ENCODE measurements at regions not wholly inside any gene's neighbourhood (a gene's known extent, or its start where the extent isn't known, plus 50 kb on each side); places are given as distances from the start of the nearest gene placed in this dataset.

DNA sequence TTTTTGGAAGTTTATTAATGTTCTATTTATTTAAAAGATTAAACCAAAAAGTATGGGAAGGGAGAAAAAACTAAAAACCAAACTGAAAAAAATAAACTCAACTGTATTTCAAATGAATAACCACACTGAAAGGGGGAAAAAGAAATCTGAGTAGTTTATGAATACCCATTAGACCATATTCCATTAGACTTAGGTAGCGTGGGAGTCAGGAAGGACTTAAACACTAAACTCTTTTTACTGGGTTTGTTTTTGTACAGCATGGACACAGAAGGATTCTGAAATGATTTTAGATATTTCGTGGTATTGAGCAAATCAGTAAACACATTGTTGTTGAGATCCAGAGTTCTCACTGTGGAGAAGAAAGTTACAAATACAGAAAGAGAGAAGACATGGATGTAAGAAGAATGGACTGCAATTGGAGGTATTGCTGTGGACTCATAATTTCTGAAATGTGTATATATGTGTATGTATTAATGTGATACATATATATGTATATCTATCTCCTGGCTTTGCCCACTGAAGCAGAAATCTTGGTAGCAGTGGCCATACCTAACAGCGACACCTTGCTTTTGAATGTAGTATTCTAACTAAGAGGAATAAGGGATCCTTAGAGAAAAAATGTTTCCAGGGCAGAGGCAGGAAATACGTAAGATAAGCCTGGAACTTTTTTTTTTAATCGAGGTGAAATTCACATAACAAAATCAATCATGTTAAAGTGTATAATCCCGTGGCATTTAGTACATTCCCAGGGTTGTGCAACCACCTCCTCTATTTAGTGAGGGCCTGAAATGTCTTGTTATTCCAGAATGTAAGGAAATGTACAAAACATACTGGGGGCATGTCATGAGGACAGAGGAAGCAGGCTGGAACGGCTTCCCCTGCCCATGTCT, 228.8 kb downstream of the SMARCA2 start:
- no peak overlapping the region for H3K4me3 ChIP-seq (ENCODE audit: low read length)
- H3K27ac ChIP-seq (ENCODE audit: low read length): no peak overlapping the region
- H3K9ac ChIP-seq (ENCODE audit: low read depth, low read length): no peak overlapping the region
- no peaks in the 10 kb centered on the region for H3K27me3 ChIP-seq (ENCODE audit: insufficient read depth, low read length)
- H3K36me3 ChIP-seq (ENCODE audit: insufficient read depth, low read depth, low read length): no peaks in the 10 kb centered on the region
- H3K9me3 ChIP-seq (ENCODE audit: insufficient read depth, low read depth, low read length): peaks cover 6% of the 10 kb centered on the region
- H3K4me1 ChIP-seq (ENCODE audit: insufficient read depth, low read length): peaks cover 9% of the 10 kb centered on the region; the same call in 1 of the 2 replicates

DNA sequence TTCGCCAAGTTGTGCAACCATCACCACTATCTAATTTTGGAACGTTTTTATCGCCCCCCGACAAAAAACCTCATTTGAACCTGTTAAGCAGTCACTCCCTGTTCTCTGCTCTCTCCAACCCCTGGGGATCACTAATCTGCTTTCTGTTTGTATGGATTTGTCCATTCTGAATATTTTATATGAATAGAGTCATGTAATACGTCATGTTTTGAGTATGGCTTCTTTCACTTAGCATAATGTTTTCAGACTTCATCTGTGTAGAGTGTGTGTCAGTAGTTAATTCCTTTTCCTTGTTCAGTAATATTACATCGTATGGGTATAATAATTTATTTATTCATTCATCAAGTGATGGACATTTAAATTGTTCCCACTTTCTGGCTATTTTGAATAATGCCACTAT, 232.2 kb downstream of the SMARCA2 start:
- Histone ChIP-seq H3K27ac (ENCODE audit: low read length) (no peak overlapping the region), H3K4me3 (ENCODE audit: low read length) (no peak overlapping the region), H3K9ac (ENCODE audit: low read depth, low read length) (no peak overlapping the region), H3K9me3 (ENCODE audit: insufficient read depth, low read depth, low read length) (peaks cover 6% of the 10 kb centered on the region), H3K36me3 (ENCODE audit: insufficient read depth, low read depth, low read length) (no peaks in the 10 kb centered on the region), H3K4me1 (ENCODE audit: insufficient read depth, low read length) (peaks cover 9% of the 10 kb centered on the region; the same call in 1 of the 2 replicates), H3K27me3 (ENCODE audit: insufficient read depth, low read length) (no peaks in the 10 kb centered on the region)

DNA sequence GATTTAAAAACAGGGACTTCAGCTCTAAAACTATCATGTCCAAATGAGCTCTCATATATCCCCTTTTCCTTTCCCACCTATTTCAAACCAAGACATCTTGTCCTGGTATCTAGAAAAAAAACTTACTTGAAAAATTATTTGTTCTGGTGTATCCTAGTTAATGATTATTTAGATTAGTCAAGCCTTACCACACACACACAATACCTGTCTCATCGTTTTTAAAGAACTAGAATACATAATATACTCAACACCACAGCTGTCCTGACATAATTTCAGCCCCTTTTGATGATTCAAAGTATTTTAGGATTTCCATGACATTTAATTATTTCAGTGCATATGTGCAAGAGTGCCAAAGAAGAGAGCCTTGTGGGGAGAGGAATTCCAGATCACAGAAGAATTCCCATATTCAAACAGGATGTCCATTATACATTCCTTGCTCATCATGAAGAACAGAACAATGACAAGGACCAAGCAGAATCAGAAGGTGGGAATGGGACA, 233.7 kb downstream of the SMARCA2 start:
- H3K4me3 ChIP-seq (ENCODE audit: low read length): no peak overlapping the region
- no peaks in the 10 kb centered on the region for H3K27me3 ChIP-seq (ENCODE audit: insufficient read depth, low read length)
- peaks cover 6% of the 10 kb centered on the region for H3K9me3 ChIP-seq (ENCODE audit: insufficient read depth, low read depth, low read length)
- H3K27ac ChIP-seq (ENCODE audit: low read length): no peak overlapping the region
- no peak overlapping the region for H3K9ac ChIP-seq (ENCODE audit: low read depth, low read length)
- H3K36me3 ChIP-seq (ENCODE audit: insufficient read depth, low read depth, low read length): no peaks in the 10 kb centered on the region
- H3K4me1 ChIP-seq (ENCODE audit: insufficient read depth, low read length): no peaks in the 10 kb centered on the region; the same call in 1 of the 2 replicates

DNA sequence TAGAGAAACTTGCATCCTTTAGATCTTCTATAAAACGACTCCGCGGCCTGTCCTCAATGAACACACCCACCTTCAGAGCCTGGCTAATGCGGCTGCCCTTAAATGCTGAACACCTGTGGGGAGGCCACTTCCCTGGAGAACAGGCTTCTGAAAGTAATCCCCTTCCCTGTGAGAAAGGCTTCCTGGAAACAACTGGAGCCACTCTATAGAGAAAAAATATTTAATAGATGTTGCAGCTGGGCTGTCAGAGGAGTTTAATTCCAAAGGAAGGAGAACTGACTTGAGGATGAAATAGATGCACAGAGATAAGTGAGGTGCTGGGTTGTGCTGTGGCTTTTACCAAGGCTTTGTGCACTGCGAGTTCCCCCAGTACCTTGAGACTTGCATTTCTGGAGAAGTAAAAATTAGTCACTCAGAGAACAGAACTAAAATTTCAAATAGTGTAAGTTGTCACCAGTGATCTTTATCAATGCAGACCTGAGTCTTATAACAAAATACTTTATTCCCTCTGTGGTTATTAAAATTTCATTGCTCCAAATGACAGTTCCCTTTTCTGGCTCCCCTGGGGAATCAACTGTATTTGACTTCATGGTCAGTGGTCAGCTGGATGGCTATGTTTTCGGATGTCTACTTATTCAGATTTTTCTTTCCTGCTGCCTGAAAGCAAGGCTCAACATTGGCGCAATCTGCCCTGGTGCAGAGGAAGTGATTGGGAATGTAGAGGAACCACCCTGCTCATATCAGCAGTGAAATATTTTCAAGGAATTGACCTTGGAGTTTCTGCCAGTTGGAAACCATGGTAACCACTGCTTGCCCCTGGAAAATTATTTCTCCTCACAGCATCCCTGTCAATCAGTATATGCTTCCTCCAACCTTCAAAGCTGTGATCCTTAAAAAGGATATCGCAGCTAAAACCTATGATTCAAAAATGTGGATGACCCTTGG, 238.8 kb downstream of the SMARCA2 start:
- H3K9me3 ChIP-seq (ENCODE audit: insufficient read depth, low read depth, low read length): no peaks in the 10 kb centered on the region
- no peaks in the 10 kb centered on the region for H3K27me3 ChIP-seq (ENCODE audit: insufficient read depth, low read length)
- H3K4me1 ChIP-seq (ENCODE audit: insufficient read depth, low read length): no peaks in the 10 kb centered on the region; the same call in 1 of the 2 replicates
- H3K4me3 ChIP-seq (ENCODE audit: low read length): no peak overlapping the region
- H3K27ac ChIP-seq (ENCODE audit: low read length): no peak overlapping the region
- H3K36me3 ChIP-seq (ENCODE audit: insufficient read depth, low read depth, low read length): no peaks in the 10 kb centered on the region
- H3K9ac ChIP-seq (ENCODE audit: low read depth, low read length): no peak overlapping the region

DNA sequence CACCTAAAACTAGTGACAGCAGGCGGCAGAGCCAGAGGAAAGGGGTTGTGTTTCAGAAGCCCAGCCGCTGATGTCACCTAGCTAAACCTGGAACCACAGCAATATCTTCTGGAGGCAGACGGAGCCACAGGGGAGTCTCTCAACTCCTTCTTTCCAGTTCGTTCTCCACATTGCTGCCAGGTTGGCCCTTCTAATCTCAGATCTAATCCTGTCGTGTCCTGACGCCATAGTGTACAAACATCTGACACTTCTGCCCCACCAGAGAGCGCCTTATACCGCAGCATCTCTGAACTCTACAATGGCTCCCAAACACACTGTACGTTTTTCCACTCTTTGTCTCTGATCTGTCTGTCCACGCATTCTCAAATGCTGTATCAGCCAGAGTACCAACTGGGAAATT, 240.0 kb downstream of the SMARCA2 start:
- no peak overlapping the region for H3K9ac ChIP-seq (ENCODE audit: low read depth, low read length)
- H3K9me3 ChIP-seq (ENCODE audit: insufficient read depth, low read depth, low read length): no peaks in the 10 kb centered on the region
- no peaks in the 10 kb centered on the region for H3K27me3 ChIP-seq (ENCODE audit: insufficient read depth, low read length)
- H3K36me3 ChIP-seq (ENCODE audit: insufficient read depth, low read depth, low read length): no peaks in the 10 kb centered on the region
- no peaks in the 10 kb centered on the region; the same call in 1 of the 2 replicates for H3K4me1 ChIP-seq (ENCODE audit: insufficient read depth, low read length)
- H3K27ac ChIP-seq (ENCODE audit: low read length): no peak overlapping the region
- H3K4me3 ChIP-seq (ENCODE audit: low read length): no peak overlapping the region

DNA sequence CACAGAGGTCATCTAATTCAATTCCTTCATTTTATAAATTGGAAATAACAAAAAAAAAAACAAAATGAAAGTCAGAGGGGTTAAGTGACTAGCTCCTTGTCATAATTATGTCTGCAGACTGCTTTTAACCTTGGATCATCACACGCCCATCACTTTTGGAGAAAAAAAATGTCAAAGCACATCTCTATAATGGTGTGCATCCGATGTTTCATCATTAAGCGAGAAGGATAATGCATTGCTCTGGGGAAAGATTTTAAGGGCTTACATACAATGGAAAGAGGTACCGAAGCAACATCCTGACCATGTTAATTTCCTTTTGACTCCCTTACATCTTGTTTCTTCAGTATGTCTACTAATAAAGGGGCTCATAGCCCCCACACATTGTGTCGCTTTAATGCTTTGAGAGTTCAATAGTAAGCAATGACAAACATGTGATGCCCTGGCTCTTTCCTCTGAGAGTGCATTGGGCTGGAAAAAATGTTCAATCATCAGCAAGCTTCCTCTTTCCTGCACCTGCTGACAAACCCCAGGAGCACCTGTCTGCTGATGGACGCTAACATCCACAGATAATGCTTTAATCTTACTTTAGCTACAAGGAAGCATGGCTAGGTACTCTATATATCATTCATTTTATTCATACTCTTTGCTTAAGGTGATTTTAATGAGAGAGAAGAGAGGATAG, 242.2 kb downstream of the SMARCA2 start:
- H3K36me3 ChIP-seq (ENCODE audit: insufficient read depth, low read depth, low read length): no peaks in the 10 kb centered on the region
- H3K9ac ChIP-seq (ENCODE audit: low read depth, low read length): no peak overlapping the region
- no peak overlapping the region for H3K27ac ChIP-seq (ENCODE audit: low read length)
- no peaks in the 10 kb centered on the region; the same call in 1 of the 2 replicates for H3K4me1 ChIP-seq (ENCODE audit: insufficient read depth, low read length)
- no peaks in the 10 kb centered on the region for H3K27me3 ChIP-seq (ENCODE audit: insufficient read depth, low read length)
- H3K4me3 ChIP-seq (ENCODE audit: low read length): no peak overlapping the region
- H3K9me3 ChIP-seq (ENCODE audit: insufficient read depth, low read depth, low read length): no peaks in the 10 kb centered on the region

DNA sequence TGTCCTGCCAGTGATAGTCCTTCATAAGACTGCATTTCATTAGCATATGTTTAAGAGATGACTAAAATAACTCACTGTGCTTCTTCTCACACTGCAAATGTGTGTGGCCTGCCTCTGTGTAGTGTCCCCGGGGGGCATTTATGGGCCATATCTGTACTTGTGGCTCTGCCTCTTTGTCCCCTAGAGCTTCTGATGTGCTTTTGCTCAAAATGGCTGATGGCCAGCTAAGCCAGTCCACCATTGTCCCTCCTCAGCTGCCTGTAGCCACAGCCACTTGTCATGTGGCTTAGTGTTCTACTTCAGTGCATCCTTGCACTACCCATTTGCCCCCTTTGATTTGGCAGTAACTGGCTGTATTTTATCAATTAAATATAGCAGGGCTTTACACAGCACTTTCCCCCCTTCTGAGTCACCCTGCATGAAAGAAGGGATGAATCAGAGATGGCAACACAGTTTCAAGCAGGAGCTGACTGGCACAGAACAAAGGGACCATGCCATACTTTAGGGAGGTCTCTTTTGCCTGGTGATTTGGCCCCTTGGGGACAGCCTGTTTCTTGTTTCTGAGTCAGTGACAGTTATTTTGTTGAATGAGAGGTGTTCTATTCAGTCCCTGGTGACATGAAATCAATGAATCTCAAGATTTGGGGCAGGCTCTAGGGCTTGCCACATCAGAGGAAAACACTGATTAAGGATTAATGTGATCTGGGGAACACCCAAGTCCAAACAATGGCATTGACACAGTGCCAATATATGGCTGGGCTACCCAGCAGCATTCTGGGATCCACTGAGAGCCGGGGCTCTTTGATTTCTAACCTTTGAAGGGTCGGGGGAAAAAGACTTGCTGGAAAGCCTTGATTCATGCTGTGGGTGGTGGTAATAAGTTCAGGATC, 245.5 kb downstream of the SMARCA2 start:
- Histone ChIP-seq H3K36me3 (ENCODE audit: insufficient read depth, low read depth, low read length) (no peaks in the 10 kb centered on the region), H3K9me3 (ENCODE audit: insufficient read depth, low read depth, low read length) (no peaks in the 10 kb centered on the region), H3K9ac (ENCODE audit: low read depth, low read length) (no peak overlapping the region), H3K27ac (ENCODE audit: low read length) (no peak overlapping the region), H3K4me1 (ENCODE audit: insufficient read depth, low read length) (no peaks in the 10 kb centered on the region), H3K27me3 (ENCODE audit: insufficient read depth, low read length) (no peaks in the 10 kb centered on the region), H3K4me3 (ENCODE audit: low read length) (no peak overlapping the region)

DNA sequence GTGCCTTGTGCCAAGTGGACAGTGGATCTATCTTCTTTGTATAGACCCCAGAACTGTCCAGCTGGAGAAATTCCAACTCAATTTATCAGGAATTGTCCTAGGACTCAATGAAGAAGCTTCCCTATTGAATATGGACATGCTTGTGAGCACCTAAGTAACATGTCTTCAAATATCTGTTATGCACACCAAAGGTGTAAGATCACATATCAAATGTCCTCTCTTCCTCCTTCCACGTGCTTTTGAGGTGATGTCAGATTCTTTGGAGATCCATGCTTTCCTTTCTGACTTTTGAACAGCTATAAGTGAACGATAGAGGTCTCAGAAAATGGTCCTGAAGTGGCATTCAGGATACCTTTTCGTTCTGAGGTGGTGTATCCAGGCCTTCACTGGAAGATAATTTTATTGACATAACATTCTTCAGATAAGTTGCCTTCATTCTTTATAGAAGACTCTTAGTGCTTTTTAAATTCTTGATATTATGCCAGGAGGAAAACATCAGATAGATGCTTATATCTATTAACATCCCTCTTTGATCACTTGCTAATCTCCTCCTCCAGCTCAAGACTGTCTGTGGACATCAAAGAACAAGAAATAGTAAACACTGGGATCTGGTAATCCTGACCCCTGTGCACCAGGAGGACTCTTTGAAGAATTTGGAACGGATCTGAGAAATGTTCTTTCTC, 246.4 kb downstream of the SMARCA2 start:
- H3K36me3 ChIP-seq (ENCODE audit: insufficient read depth, low read depth, low read length): no peaks in the 10 kb centered on the region
- no peaks in the 10 kb centered on the region for H3K4me1 ChIP-seq (ENCODE audit: insufficient read depth, low read length)
- no peaks in the 10 kb centered on the region for H3K27me3 ChIP-seq (ENCODE audit: insufficient read depth, low read length)
- no peaks in the 10 kb centered on the region for H3K9me3 ChIP-seq (ENCODE audit: insufficient read depth, low read depth, low read length)
- no peak overlapping the region for H3K27ac ChIP-seq (ENCODE audit: low read length)
- H3K4me3 ChIP-seq (ENCODE audit: low read length): no peak overlapping the region
- no peak overlapping the region for H3K9ac ChIP-seq (ENCODE audit: low read depth, low read length)

DNA sequence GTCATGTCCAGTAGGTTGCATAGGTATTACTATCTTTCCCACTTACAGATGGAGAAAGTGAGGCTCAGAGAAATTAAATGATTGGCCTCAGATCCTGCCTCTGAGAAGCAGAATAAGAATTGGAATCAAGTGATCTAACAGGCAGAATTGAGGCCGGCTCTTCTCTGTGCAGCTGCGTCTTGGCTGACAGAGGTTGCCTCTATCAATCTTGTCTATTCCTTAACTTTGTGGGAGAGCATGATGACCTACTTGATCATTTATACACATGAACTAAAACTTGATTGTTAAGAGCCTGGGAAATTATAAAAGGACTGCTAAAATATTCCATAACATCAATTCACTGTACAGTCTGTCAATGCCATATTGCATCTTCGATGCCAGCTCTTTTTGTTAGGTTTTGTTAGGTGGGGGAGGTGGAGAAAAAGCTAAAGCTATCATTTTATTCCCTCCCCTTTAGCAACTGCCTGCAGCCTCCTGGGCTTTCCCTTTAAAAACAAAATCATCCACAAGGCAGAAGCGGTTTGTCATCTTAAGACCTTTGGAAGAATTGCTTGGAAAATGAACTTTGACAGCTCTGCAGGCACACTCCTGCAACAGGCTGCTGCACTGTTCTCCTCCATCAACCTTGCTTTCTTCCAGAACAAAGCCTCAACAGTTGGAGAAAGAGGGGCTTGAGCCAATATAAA, 247.4 kb downstream of the SMARCA2 start:
- Histone ChIP-seq H3K4me1 (ENCODE audit: insufficient read depth, low read length) (no peaks in the 10 kb centered on the region), H3K4me3 (ENCODE audit: low read length) (no peak overlapping the region), H3K9me3 (ENCODE audit: insufficient read depth, low read depth, low read length) (no peaks in the 10 kb centered on the region), H3K9ac (ENCODE audit: low read depth, low read length) (no peak overlapping the region), H3K27ac (ENCODE audit: low read length) (no peak overlapping the region), H3K36me3 (ENCODE audit: insufficient read depth, low read depth, low read length) (no peaks in the 10 kb centered on the region), H3K27me3 (ENCODE audit: insufficient read depth, low read length) (no peaks in the 10 kb centered on the region)

DNA sequence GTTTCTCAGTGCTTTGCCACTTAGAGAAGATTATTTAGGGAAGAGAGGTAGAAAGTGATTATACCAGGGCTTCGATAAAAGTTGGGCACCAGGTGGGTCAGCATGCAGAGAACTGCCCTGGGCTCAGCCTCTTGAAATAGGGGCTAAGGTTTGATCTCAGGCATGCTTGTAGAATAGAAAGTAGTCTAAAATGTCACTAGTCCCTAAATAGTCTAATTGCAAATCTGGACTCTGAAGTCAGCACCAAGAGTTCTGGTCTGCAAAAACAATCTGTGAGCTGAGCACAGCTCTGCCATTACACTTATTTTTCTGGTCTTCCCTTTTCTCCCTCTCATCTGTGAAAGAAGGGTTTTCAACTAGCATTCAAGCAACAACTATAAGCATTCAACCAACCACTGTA, 248.0 kb downstream of the SMARCA2 start:
- no peak overlapping the region for H3K27ac ChIP-seq (ENCODE audit: low read length)
- H3K36me3 ChIP-seq (ENCODE audit: insufficient read depth, low read depth, low read length): no peaks in the 10 kb centered on the region
- H3K27me3 ChIP-seq (ENCODE audit: insufficient read depth, low read length): no peaks in the 10 kb centered on the region
- H3K4me3 ChIP-seq (ENCODE audit: low read length): no peak overlapping the region
- H3K9me3 ChIP-seq (ENCODE audit: insufficient read depth, low read depth, low read length): no peaks in the 10 kb centered on the region
- no peaks in the 10 kb centered on the region for H3K4me1 ChIP-seq (ENCODE audit: insufficient read depth, low read length)
- H3K9ac ChIP-seq (ENCODE audit: low read depth, low read length): no peak overlapping the region
